ENCODE measurements at regions not wholly inside any gene's neighbourhood (a gene's known extent, or its start where the extent isn't known, plus 50 kb on each side); places are given as distances from the start of the nearest gene placed in this dataset.

DNA sequence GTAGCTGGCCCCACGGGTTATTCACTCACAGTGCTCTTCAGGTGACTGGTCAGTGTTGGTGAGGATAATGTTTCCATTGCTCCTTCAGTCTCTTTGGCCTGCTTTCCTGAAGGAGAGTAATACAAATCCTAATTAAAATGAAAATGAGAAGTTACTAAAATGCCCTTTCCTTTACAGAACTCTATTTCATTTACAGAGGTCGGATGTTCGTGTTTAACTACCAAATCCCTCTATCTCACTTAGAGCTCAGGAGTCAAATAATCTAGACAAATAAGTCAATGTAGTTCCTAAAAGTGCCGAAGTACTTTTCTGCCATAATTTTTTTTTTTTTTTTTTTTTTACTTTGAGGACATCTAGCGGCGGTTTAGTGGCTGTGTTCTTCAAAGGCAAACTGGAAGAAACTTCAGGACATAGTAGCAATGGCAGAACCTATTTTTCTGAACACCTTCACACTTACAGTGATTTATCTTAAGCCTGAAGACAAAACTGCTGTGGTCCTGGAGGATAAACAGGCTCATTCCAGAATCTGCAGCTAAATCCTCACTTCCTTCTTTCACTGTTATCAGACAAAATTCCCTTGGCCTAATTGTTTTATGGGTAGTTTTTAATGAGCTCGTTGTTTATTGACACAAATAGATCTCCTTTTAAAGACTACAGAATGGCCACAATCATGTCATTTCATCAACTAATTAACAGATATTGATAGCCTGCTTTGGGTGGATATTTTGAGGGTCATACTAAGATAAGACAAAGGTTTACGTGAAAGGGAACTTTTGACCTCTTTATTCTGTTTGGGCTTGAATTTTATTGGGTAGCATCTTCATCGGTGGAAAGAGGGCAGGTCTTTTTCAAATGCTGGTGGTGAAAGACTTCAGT is 207.6 kb upstream of the DMRTA1 start:
- Histone ChIP-seq H3K9me3 (ENCODE audit: insufficient read depth, low read depth, low read length) (no peaks in the 10 kb centered on the region), H4K20me1 (ENCODE audit: insufficient read depth, low read length) (no peaks in the 10 kb centered on the region), H3K79me2 (ENCODE audit: insufficient read depth, low read length) (peaks cover 9% of the 10 kb centered on the region), H3K27me3 (ENCODE audit: insufficient read depth, low read length) (no peaks in the 10 kb centered on the region), H3K4me2 (ENCODE audit: low read length) (peak overlapping the region; percentile 81), H3K27ac (ENCODE audit: low read depth, low read length) (peak overlapping the region; percentile 95), H2AFZ (ENCODE audit: low read depth, low read length) (no peak overlapping the region), H3K4me1 (ENCODE audit: insufficient read depth, low read length) (peaks cover 47% of the 10 kb centered on the region), H3K36me3 (ENCODE audit: insufficient read depth, low read length) (no peaks in the 10 kb centered on the region), H3K4me3 (ENCODE audit: insufficient read depth, low read depth, low read length) (peak overlapping the region; percentile 37), H3K9ac (ENCODE audit: low read length) (peak overlapping the region; percentile 85)
- FAIRE-seq (peak; percentile 58), DNase-seq (ENCODE audit: low read depth) (peak; percentile 56)
- TF ChIP-seq, protein P1, sequence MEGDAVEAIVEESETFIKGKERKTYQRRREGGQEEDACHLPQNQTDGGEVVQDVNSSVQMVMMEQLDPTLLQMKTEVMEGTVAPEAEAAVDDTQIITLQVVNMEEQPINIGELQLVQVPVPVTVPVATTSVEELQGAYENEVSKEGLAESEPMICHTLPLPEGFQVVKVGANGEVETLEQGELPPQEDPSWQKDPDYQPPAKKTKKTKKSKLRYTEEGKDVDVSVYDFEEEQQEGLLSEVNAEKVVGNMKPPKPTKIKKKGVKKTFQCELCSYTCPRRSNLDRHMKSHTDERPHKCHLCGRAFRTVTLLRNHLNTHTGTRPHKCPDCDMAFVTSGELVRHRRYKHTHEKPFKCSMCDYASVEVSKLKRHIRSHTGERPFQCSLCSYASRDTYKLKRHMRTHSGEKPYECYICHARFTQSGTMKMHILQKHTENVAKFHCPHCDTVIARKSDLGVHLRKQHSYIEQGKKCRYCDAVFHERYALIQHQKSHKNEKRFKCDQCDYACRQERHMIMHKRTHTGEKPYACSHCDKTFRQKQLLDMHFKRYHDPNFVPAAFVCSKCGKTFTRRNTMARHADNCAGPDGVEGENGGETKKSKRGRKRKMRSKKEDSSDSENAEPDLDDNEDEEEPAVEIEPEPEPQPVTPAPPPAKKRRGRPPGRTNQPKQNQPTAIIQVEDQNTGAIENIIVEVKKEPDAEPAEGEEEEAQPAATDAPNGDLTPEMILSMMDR (IDR thresholded peaks at IDR 0.05; ENCODE audit: insufficient read depth, low read depth, low read length), result peak; percentile 58
- no peak for TF ChIP-seq EZH2 (IDR thresholded peaks at IDR 0.05; ENCODE audit: insufficient read depth, low read length)
- H3K27ac Mint-ChIP-seq (ENCODE audit: unreplicated experiment), result peak overlapping the region; percentile 96
- no peaks in the 10 kb centered on the region for H3K27me3 Mint-ChIP-seq (ENCODE audit: low read depth, unreplicated experiment)
- peak overlapping the region; percentile 80 for H3K4me3 Mint-ChIP-seq (ENCODE audit: unreplicated experiment)
- H3K36me3 Mint-ChIP-seq (ENCODE audit: low read depth, unreplicated experiment), result no peaks in the 10 kb centered on the region
- H3K9me3 Mint-ChIP-seq (ENCODE audit: unreplicated experiment), result peaks cover 9% of the 10 kb centered on the region
- peaks cover 61% of the 10 kb centered on the region for H3K4me1 Mint-ChIP-seq (ENCODE audit: low read depth, unreplicated experiment)

DNA sequence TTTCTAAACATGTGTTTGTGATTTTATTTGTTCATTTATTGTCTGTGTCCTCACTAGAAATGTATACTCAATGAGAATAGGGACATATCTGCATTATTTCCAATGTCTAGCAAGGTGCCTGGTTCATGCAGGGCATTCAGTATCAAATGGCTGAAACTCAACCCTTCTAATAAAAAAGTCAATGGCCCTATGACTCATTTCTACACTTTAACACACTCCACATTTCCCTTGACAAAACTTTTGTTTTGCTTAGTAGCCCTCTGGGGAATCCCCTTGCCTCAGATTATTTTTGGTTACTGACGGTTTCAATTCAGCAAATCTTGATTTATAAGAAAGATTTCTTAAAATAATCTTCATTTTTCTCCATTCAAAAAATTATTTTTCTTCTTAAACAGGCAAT is 206.0 kb upstream of the DMRTA1 start:
- Mint-ChIP-seq H3K36me3 (ENCODE audit: low read depth, unreplicated experiment) (no peaks in the 10 kb centered on the region), H3K27me3 (ENCODE audit: low read depth, unreplicated experiment) (no peaks in the 10 kb centered on the region), H3K9me3 (ENCODE audit: unreplicated experiment) (no peaks in the 10 kb centered on the region), H3K4me3 (ENCODE audit: unreplicated experiment) (peak overlapping the region; percentile 76), H3K4me1 (ENCODE audit: low read depth, unreplicated experiment) (peaks cover 65% of the 10 kb centered on the region), H3K27ac (ENCODE audit: unreplicated experiment) (peak overlapping the region; percentile 81)
- Histone ChIP-seq H3K9me3 (ENCODE audit: insufficient read depth, low read depth, low read length) (no peaks in the 10 kb centered on the region), H3K79me2 (ENCODE audit: insufficient read depth, low read length) (peaks cover 9% of the 10 kb centered on the region), H3K27ac (ENCODE audit: low read depth, low read length) (peak overlapping the region; percentile 45), H3K27me3 (ENCODE audit: insufficient read depth, low read length) (no peaks in the 10 kb centered on the region), H3K36me3 (ENCODE audit: insufficient read depth, low read length) (no peaks in the 10 kb centered on the region), H4K20me1 (ENCODE audit: insufficient read depth, low read length) (no peaks in the 10 kb centered on the region), H3K4me3 (ENCODE audit: insufficient read depth, low read depth, low read length) (no peak overlapping the region), H3K4me2 (ENCODE audit: low read length) (peak overlapping the region; percentile 81), H3K9ac (ENCODE audit: low read length) (peak overlapping the region; percentile 85), H3K4me1 (ENCODE audit: insufficient read depth, low read length) (peaks cover 48% of the 10 kb centered on the region), H2AFZ (ENCODE audit: low read depth, low read length) (no peak overlapping the region)
- TF ChIP-seq EZH2 (IDR thresholded peaks at IDR 0.05; ENCODE audit: insufficient read depth, low read length), result no peak
- peak; percentile 47 for FAIRE-seq
- peak; percentile 68 for DNase-seq (ENCODE audit: low read depth)

DNA sequence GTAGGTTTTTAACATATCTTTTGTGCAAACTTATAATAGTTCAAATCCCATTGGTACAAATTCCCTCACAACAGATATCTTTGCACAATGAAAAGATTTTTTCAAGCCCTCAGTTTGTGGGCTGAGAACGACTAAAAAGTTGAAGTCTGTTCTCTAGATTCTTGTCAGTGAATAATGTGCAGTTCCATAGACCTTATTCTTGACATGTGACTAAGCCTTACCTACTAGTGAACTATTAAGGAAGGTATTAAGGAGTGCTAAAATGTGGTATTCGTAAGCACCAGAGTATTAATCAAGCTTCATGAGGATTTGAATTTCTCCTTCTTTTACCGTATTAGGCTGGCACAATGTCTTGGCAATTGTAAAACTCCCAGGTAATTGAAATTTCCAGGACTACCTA is 205.6 kb upstream of the DMRTA1 start:
- Histone ChIP-seq H3K27ac (ENCODE audit: low read depth, low read length) (peak overlapping the region; percentile 45), H3K9me3 (ENCODE audit: insufficient read depth, low read depth, low read length) (no peaks in the 10 kb centered on the region), H4K20me1 (ENCODE audit: insufficient read depth, low read length) (no peaks in the 10 kb centered on the region), H3K4me3 (ENCODE audit: insufficient read depth, low read depth, low read length) (no peak overlapping the region), H3K36me3 (ENCODE audit: insufficient read depth, low read length) (no peaks in the 10 kb centered on the region), H3K4me2 (ENCODE audit: low read length) (peak overlapping the region; percentile 81), H3K27me3 (ENCODE audit: insufficient read depth, low read length) (no peaks in the 10 kb centered on the region), H3K79me2 (ENCODE audit: insufficient read depth, low read length) (peaks cover 9% of the 10 kb centered on the region), H3K4me1 (ENCODE audit: insufficient read depth, low read length) (peaks cover 48% of the 10 kb centered on the region), H2AFZ (ENCODE audit: low read depth, low read length) (no peak overlapping the region), H3K9ac (ENCODE audit: low read length) (peak overlapping the region; percentile 40)
- Mint-ChIP-seq H3K9me3 (ENCODE audit: unreplicated experiment) (no peaks in the 10 kb centered on the region), H3K27me3 (ENCODE audit: low read depth, unreplicated experiment) (no peaks in the 10 kb centered on the region), H3K4me3 (ENCODE audit: unreplicated experiment) (no peak overlapping the region), H3K36me3 (ENCODE audit: low read depth, unreplicated experiment) (no peaks in the 10 kb centered on the region), H3K4me1 (ENCODE audit: low read depth, unreplicated experiment) (peaks cover 65% of the 10 kb centered on the region), H3K27ac (ENCODE audit: unreplicated experiment) (peak overlapping the region; percentile 81)
- peak; percentile 20 for DNase-seq (ENCODE audit: low read depth)
- TF ChIP-seq, protein P1 (IDR thresholded peaks at IDR 0.05; ENCODE audit: insufficient read depth, low read depth, low read length), result no peak
- TF ChIP-seq EZH2 (IDR thresholded peaks at IDR 0.05; ENCODE audit: insufficient read depth, low read length), result no peak
- no peak for FAIRE-seq

All from astrocyte (in vitro differentiated cells and primary cell).